ENCODE measurements at regions not wholly inside any gene's neighbourhood (a gene's known extent, or its start where the extent isn't known, plus 50 kb on each side); places are given as distances from the start of the nearest gene placed in this dataset.

- DNase-seq, result no peak
Measured at GRCh38 chr11:28459912-28460311, 351.7 kb downstream of the METTL15 start.

- no peak for DNase-seq
Measured at GRCh38 chr11:28457481-28458065, 349.4 kb downstream of the METTL15 start.

GRCh38 chr11:28448186-28448585, 340.0 kb downstream of the METTL15 start:
- DNase-seq, result no peak

- no peak for DNase-seq
Measured at GRCh38 chr11:28447226-28447625, 339.0 kb downstream of the METTL15 start.

GRCh38 chr11:28442131-28442530, 333.9 kb downstream of the METTL15 start:
- no peak for DNase-seq

- no peak for DNase-seq
Measured at GRCh38 chr11:28439403-28439802, 331.2 kb downstream of the METTL15 start.

- no peak for DNase-seq
Measured at GRCh38 chr11:28420099-28420498, 311.9 kb downstream of the METTL15 start.

GRCh38 chr11:28417601-28418323, 309.6 kb downstream of the METTL15 start:
- DNase-seq, result no peak

GRCh38 chr11:28412029-28412428, 303.8 kb downstream of the METTL15 start:
- no peak for DNase-seq

- DNase-seq, result no peak
Measured at GRCh38 chr11:28401446-28401845, 293.3 kb downstream of the METTL15 start.

GRCh38 chr11:28400331-28401100, 292.3 kb downstream of the METTL15 start:
- no peak for DNase-seq

- no peak for DNase-seq
Measured at GRCh38 chr11:28393348-28393747, 285.2 kb downstream of the METTL15 start.

GRCh38 chr11:28384418-28384817, 276.2 kb downstream of the METTL15 start:
- DNase-seq, result no peak

- DNase-seq, result no peak
Measured at GRCh38 chr11:28383456-28383855, 275.3 kb downstream of the METTL15 start.
